ENCODE measurements at regions not wholly inside any gene's neighbourhood (a gene's known extent, or its start where the extent isn't known, plus 50 kb on each side); places are given as distances from the start of the nearest gene placed in this dataset.
"Not testable (repeated sequence)": the region's sequence is repeated elsewhere in the genome, so short reads cannot be mapped to it uniquely, and the experiment has no call there.

- not testable (repeated sequence) for TF ChIP-seq CTCF (optimal IDR thresholded peaks at IDR 0.05 in 1 of 3, IDR thresholded peaks at IDR 0.05 in 1 of 3, conservative IDR thresholded peaks at IDR 0.05 in 1 of 3; ENCODE audit: extremely low read depth in 1 of 3, insufficient read depth in 2 of 3, low read length in 3 of 3); EZH2 (IDR thresholded peaks at IDR 0.05; ENCODE audit: low read length)
Observed at GRCh38 chr2:51263101-51263500, 231.2 kb upstream of the NRXN1 start.
